K562 (cell line): ENCODE measurements at regions not wholly inside any gene's neighbourhood (a gene's known extent, or its start where the extent isn't known, plus 50 kb on each side); places are given as distances from the start of the nearest gene placed in this dataset.

ENCODE experiments used
- ATAC-seq: fragments of 200-7000 bp; cut with Tn5 transposase; 3 replicates; pipeline ENCODE4 v1.9.1; 2020; ENCODE audit warnings: moderate library complexity
- BruUV-seq: library from RNA; stranded (reverse); fragments of 400-500 nt; replicated peaks from 2 replicates; lab custom pipeline; 2021; lab: Mats Ljungman, UMichigan
- CTCF ChIA-PET: fragments of 300-600 bp; formaldehyde crosslinking; extraction: SDS; loops from one replicate; lab custom pipeline; 2021; ENCODE audit warnings: low intra/inter-chr PET ratio; lab: Yijun Ruan, JAX
- POLR2A ChIA-PET: fragments of 300-600, 350-650 bp; sonication (Branson Sonifier 250); formaldehyde crosslinking; extraction: SDS; loops from one replicate; lab custom pipeline; 2021; ENCODE audit warnings: antibody characterized with exemption, inconsistent platforms; lab: Yijun Ruan, JAX
- DNase-seq, 4 experiments: peaks; one replicate each; pipeline versions ENCODE4 v3.0.0 to v3.0.0-alpha.2; 2011 to 2018; ENCODE audit warnings: low spot score in 3 of 4, mixed read lengths in 3 of 4; ENCODE audit errors: extremely low read depth in 1 of 4
- FAIRE-seq: peaks from 2 replicates; lab custom pipeline; 2011; peaks lifted over from hg19 to GRCh38; lab: Jason Lieb, UNC
- H2AFZ ChIP-seq: 2 replicates; pipeline ENCODE4 v1.6.0; 2011; ENCODE audit warnings: low read depth, low read length, control low read depth, inconsistent platforms
- H3K27ac ChIP-seq: fragments of 200-600 bp; 3 replicates; pipeline ENCODE4 v1.8.0; 2011; ENCODE audit warnings: low read depth, mild to moderate bottlenecking, control low read depth, inconsistent platforms, low read length, moderate library complexity, mixed read lengths; ENCODE audit errors: extremely low read depth
- H3K27me3 ChIP-seq, 2 experiments: fragments of 300-600 bp in 1 of 2; 2 replicates in 1 of 2; 3 replicates in 1 of 2; pipeline versions ENCODE4 v1.6.0 to v1.8.0; 2011; ENCODE audit warnings: inconsistent platforms in 2 of 2, low read length in 2 of 2, mild to moderate bottlenecking in 1 of 2, mixed read lengths in 1 of 2, moderate library complexity in 1 of 2; ENCODE audit not compliant: control insufficient read depth in 2 of 2, insufficient read depth in 2 of 2
- H3K36me3 ChIP-seq: fragments of 300-600 bp; 3 replicates; pipeline ENCODE4 v1.8.0; 2011; ENCODE audit warnings: mild to moderate bottlenecking, low read length, inconsistent platforms; ENCODE audit not compliant: control insufficient read depth, insufficient read depth
- H3K4me1 ChIP-seq, 2 experiments: fragments of 200-600 bp in 1 of 2; replicated peaks in 1 of 2; 2 replicates in 1 of 2; 3 replicates in 1 of 2; pipeline versions ENCODE4 v1.5.1 to v1.8.0; 2011; ENCODE audit warnings: inconsistent platforms in 2 of 2, low read length in 2 of 2, mild to moderate bottlenecking in 1 of 2, mixed read lengths in 1 of 2, moderate library complexity in 1 of 2; ENCODE audit not compliant: control insufficient read depth in 2 of 2, insufficient read depth in 2 of 2
- H3K4me2 ChIP-seq: 2 replicates; pipeline ENCODE4 v1.6.1; 2011; ENCODE audit warnings: low read length, control low read depth, inconsistent platforms, mixed read lengths; ENCODE audit not compliant: insufficient read depth
- H3K4me3 ChIP-seq: fragments of 200-600 bp; sonication (generic), shearing (Covaris generic); 2 replicates; pipeline ENCODE4 v1.5.1; 2016; ENCODE audit warnings: control low read depth, inconsistent platforms
- H3K79me2 ChIP-seq: fragments of 200-600 bp; 3 replicates; pipeline ENCODE4 v1.8.0; 2011; ENCODE audit warnings: low read length, inconsistent platforms; ENCODE audit not compliant: control insufficient read depth, insufficient read depth
- H3K9ac ChIP-seq, 2 experiments: 2 replicates each; pipeline versions ENCODE4 v1.6.0 to v1.6.1; 2011; ENCODE audit warnings: low read depth in 2 of 2, low read length in 2 of 2, control low read depth in 1 of 2, inconsistent platforms in 1 of 2, mild to moderate bottlenecking in 1 of 2, mixed read lengths in 1 of 2; ENCODE audit not compliant: insufficient read depth in 1 of 2
- H3K9me1 ChIP-seq: one replicate; pipeline ENCODE4 v1.6.0; 2011; ENCODE audit warnings: inconsistent platforms, mild to moderate bottlenecking, low read length, moderate library complexity; ENCODE audit not compliant: control insufficient read depth, insufficient read depth
- H3K9me3 ChIP-seq: replicated peaks from 2 replicates; pipeline ENCODE4 v1.5.1; 2011; ENCODE audit warnings: low read depth, low read length, inconsistent platforms; ENCODE audit not compliant: control insufficient read depth, insufficient read depth
- H4K20me1 ChIP-seq: replicated peaks from 2 replicates; pipeline ENCODE4 v1.6.1; 2011; ENCODE audit warnings: low read length, inconsistent platforms, mixed read lengths; ENCODE audit not compliant: control insufficient read depth, insufficient read depth
- ARHGAP35 ChIP-seq: fragments of 450-650 bp; IDR thresholded peaks from 2 replicates; pipeline ENCODE4 v1.6.1; 2018; ENCODE audit not compliant: partially characterized antibody
- CHD2 ChIP-seq: IDR thresholded peaks from 2 replicates; pipeline ENCODE4 v1.6.1; 2011; ENCODE audit warnings: low read depth, low read length
- CREBBP ChIP-seq: IDR thresholded peaks from one replicate; pipeline ENCODE4 v1.6.1; 2012; ENCODE audit warnings: low read depth, mild to moderate bottlenecking, control low read depth, inconsistent platforms, low read length
- GTF2E2 ChIP-seq: fragments of 200-800 bp; sonication (Bioruptor generic); IDR thresholded peaks from 2 replicates; pipeline ENCODE4 v1.6.1; 2016; ENCODE audit warnings: missing genetic modification characterization, missing compliant biosample characterization
- KDM5B ChIP-seq: fragments of 200-600 bp; sonication (generic); IDR thresholded peaks from 2 replicates; pipeline ENCODE4 v1.6.1; 2012; ENCODE audit warnings: low read depth, mild to moderate bottlenecking, moderate library complexity, low read length, control low read depth, inconsistent platforms; ENCODE audit not compliant: insufficient replicate concordance
- MCM2 ChIP-seq: fragments of 450-650 bp; IDR thresholded peaks from 2 replicates; pipeline ENCODE4 v1.6.1; 2017; ENCODE audit warnings: low read depth, mild to moderate bottlenecking
- NCOA2 ChIP-seq, 2 experiments: fragments of 450-650 bp; IDR thresholded peaks; 2 replicates each; pipeline ENCODE4 v1.6.1; 2018; ENCODE audit warnings: mild to moderate bottlenecking in 2 of 2, moderate library complexity in 1 of 2; ENCODE audit not compliant: partially characterized antibody in 2 of 2
- RBM15 ChIP-seq: fragments of 200-400 bp; formaldehyde crosslinking; IDR thresholded peaks from 2 replicates; pipeline ENCODE4 v1.6.1; 2018; ENCODE audit warnings: mild to moderate bottlenecking, low read length, moderate library complexity; ENCODE audit not compliant: insufficient read depth
- ZBTB7A ChIP-seq: IDR thresholded peaks from 2 replicates; pipeline ENCODE4 v1.6.1; 2011; ENCODE audit warnings: low read depth, mild to moderate bottlenecking, low read length, moderate library complexity, borderline replicate concordance; ENCODE audit not compliant: control insufficient read depth
- ZNF280A ChIP-seq: fragments of 450-650 bp; IDR thresholded peaks from 2 replicates; pipeline ENCODE4 v1.6.1; 2018; ENCODE audit warnings: mild to moderate bottlenecking, low read depth; ENCODE audit not compliant: partially characterized antibody
- ZNF318 ChIP-seq, 2 experiments: fragments of 450-650 bp; IDR thresholded peaks; 2 replicates each; pipeline ENCODE4 v1.6.1; 2016; ENCODE audit warnings: mild to moderate bottlenecking in 2 of 2, borderline replicate concordance in 1 of 2, low read depth in 1 of 2, moderate library complexity in 1 of 2
- ZNF764 ChIP-seq: fragments of 250-450 bp; sonication (Bioruptor Pico); IDR thresholded peaks from 2 replicates; pipeline ENCODE4 v1.4.0; 2020; ENCODE audit warnings: low read depth, mild to moderate bottlenecking, moderate library complexity
- WGBS: fragments of 100-300 bp; shearing (Covaris generic); methylation state at CpG from one replicate; pipeline ENCODE4 v1.1.6; 2016; ENCODE audit warnings: low coverage, mixed read lengths; ENCODE audit not compliant: insufficient coverage; ENCODE audit errors: missing lambda C conversion rate; 5-methylcytosine and 5-hydroxymethylcytosine counted together
- in situ Hi-C: fragments of 300-500 bp; cut with MboI; formaldehyde crosslinking; loops from 4 replicates; pipeline ENCODE4 v1.15.0; 2018; ENCODE audit warnings: inconsistent platforms, mixed read lengths
- intact Hi-C: fragments of 100-400 bp; cut with micrococcal nuclease; formaldehyde crosslinking; loops from 2 replicates; pipeline ENCODE4 v1.14.2; 2022

GRCh38 chr6:92292067-92292466 is 1127.3 kb downstream of the EPHA7 start:
- Histone ChIP-seq H3K4me1 (no peaks in the 10 kb centered on the region), H3K9ac (no peak overlapping the region), H3K27ac (no peak overlapping the region), H3K36me3 (no peaks in the 10 kb centered on the region), H3K9me1 (no peaks in the 10 kb centered on the region), H3K79me2 (no peaks in the 10 kb centered on the region), H3K9me3 (no peaks in the 10 kb centered on the region), H3K27me3 (no peaks in the 10 kb centered on the region), H3K4me3 (no peak overlapping the region), H3K4me2 (no peak overlapping the region), H4K20me1 (no peaks in the 10 kb centered on the region), H2AFZ (no peak overlapping the region)
- ChIA-PET POLR2A (no interaction called here), CTCF (no interaction called here)
- no TSS peak for BruUV-seq
- FAIRE-seq (no peak), ATAC-seq (no peak), DNase-seq (no peak)
- TF ChIP-seq RBM15, result no peak
- no peak for TF ChIP-seq CHD2
- no peak for TF ChIP-seq NCOA2 (IDR thresholded peaks at IDR 0.05; ENCODE audit: partially characterized antibody in 2 of 2)
- no peak for TF ChIP-seq ZNF280A
- no peak for TF ChIP-seq MCM2
- no peak for TF ChIP-seq GTF2E2
- TF ChIP-seq CREBBP, result no peak
- TF ChIP-seq KDM5B, result no peak
- TF ChIP-seq ZNF318 (IDR thresholded peaks at IDR 0.05; ENCODE audit: borderline replicate concordance in 1 of 2, low read depth in 1 of 2), result no peak
- TF ChIP-seq ZNF764 (CRISPR knock-in tag), result no peak
- no peak for TF ChIP-seq ARHGAP35
- TF ChIP-seq ZBTB7A, result no peak
- WGBS, result 0% methylated on average over 1 of the region's 1 CpG
- intact Hi-C loops, result no loop called here
- in situ Hi-C loops, result no loop called here
